ENCODE measurements at regions not wholly inside any gene's neighbourhood (a gene's known extent, or its start where the extent isn't known, plus 50 kb on each side); places are given as distances from the start of the nearest gene placed in this dataset.

DNA sequence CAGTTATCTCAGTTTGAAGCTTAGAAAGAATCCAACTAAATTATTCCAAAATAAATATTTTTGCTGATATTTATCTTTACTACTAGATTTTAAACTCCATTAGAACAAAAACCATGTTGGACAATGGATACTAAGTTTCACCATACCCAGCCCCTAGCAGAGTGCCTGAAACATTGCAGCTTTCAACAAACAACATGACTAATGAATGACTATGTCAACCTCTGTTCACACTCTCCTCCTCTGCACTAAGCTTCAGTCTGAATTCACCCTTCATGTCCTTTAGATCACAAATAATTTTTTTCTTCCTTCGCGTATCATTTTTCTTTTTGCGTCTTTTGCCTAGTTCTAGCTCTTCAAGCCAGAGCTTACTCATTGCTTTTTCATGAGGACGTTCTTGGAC is 315.2 kb downstream of the PCDH10 start:
- TF ChIP-seq, protein P1, sequence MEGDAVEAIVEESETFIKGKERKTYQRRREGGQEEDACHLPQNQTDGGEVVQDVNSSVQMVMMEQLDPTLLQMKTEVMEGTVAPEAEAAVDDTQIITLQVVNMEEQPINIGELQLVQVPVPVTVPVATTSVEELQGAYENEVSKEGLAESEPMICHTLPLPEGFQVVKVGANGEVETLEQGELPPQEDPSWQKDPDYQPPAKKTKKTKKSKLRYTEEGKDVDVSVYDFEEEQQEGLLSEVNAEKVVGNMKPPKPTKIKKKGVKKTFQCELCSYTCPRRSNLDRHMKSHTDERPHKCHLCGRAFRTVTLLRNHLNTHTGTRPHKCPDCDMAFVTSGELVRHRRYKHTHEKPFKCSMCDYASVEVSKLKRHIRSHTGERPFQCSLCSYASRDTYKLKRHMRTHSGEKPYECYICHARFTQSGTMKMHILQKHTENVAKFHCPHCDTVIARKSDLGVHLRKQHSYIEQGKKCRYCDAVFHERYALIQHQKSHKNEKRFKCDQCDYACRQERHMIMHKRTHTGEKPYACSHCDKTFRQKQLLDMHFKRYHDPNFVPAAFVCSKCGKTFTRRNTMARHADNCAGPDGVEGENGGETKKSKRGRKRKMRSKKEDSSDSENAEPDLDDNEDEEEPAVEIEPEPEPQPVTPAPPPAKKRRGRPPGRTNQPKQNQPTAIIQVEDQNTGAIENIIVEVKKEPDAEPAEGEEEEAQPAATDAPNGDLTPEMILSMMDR (IDR thresholded peaks at IDR 0.05): no peak
- TF ChIP-seq POLR2A (IDR thresholded peaks at IDR 0.05): no peak

Data from uterus (tissue), 2 donors.